H1 (cell line): ENCODE measurements at regions not wholly inside any gene's neighbourhood (a gene's known extent, or its start where the extent isn't known, plus 50 kb on each side); places are given as distances from the start of the nearest gene placed in this dataset.

Experiments
- TF ChIP-seq, protein P1 (sequence below): IDR thresholded peaks from 2 replicates; pipeline ENCODE4 v1.6.1; 2011; ENCODE audit warnings: low read length, improper control_type of control experiment

- TF ChIP-seq, protein P1, sequence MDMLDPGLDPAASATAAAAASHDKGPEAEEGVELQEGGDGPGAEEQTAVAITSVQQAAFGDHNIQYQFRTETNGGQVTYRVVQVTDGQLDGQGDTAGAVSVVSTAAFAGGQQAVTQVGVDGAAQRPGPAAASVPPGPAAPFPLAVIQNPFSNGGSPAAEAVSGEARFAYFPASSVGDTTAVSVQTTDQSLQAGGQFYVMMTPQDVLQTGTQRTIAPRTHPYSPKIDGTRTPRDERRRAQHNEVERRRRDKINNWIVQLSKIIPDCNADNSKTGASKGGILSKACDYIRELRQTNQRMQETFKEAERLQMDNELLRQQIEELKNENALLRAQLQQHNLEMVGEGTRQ, result no peak
Observed at GRCh38 chrX:39487166-39487968, 610.4 kb downstream of the BCOR start (continued).
